HG03575 (cell line): ENCODE measurements at regions not wholly inside any gene's neighbourhood (a gene's known extent, or its start where the extent isn't known, plus 50 kb on each side); places are given as distances from the start of the nearest gene placed in this dataset.

Experiments used
- ATAC-seq: cut with Tn5 transposase; IDR thresholded peaks from one replicate; pipeline ENCODE4 v1.9.1; 2021; ENCODE audit not compliant: unreplicated experiment, insufficient number of reproducible peaks, low FRiP score; ENCODE audit errors: extremely low read depth

- no peak for ATAC-seq
Measured at GRCh38 chr4:19135895-19136633, 1114.5 kb upstream of the LCORL start.

GRCh38 chr4:19134685-19135084, 1113.1 kb upstream of the LCORL start:
- ATAC-seq = no peak

DNA sequence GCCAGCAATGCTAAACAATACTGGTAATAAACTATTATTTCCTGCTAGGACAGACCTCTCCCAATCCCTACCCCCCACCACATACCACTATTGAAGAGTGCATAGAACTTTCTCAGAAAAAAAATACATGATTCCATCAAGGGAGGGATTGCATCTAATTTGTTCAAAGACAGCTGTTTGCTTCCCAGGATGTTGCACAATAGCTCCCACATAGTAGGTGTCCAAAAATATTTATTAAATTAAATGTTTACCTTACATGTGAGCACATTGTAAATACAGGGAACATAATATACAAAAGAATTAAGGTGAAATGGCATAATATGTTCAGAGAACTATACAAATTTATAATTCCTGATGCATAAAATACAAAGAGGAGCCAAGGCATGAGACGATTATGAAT, 1111.8 kb upstream of the LCORL start:
- ATAC-seq = no peak

DNA sequence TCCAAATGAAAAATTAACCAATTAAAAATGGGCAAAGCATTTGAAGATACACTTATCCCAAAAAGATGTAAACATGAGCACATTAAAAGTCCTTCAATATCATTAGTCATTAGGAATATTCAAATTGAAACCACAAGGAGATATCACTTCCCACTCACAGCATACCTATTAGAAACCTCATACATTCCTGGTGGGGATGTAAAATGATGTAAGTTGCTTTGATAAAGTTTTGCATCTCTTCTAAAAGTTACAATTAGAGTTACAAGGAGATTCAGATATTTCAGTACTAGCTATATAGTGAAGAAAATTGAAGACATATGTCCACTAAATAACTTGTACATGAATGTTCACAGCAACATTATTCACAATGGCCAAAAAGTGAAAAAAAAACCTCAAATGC, 1109.3 kb upstream of the LCORL start:
- ATAC-seq = no peak

GRCh38 chr4:19128176-19128575, 1106.6 kb upstream of the LCORL start:
- no peak for ATAC-seq

- no peak for ATAC-seq
Measured at GRCh38 chr4:19126903-19127302, 1105.3 kb upstream of the LCORL start.

DNA sequence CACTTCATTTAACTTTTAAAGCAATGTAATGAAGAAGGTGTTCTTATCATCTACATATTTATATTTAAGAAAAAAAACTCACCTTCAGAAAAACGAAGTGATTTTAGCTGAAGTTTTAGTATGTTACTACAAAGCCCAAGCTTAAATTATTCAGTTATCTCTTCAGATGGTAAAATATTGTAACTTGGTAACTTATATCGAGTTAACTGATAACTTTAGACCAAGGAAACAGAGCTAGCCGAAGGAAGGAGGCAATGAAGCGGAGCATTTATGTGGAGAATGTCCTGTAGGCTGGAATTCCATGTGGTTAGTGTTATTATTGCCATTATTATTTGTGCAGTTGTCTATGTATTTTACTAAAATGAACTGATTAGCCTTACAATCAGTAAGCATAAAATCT, 1102.1 kb upstream of the LCORL start:
- ATAC-seq = no peak

GRCh38 chr4:19119904-19120560, 1098.5 kb upstream of the LCORL start:
- no peak for ATAC-seq

DNA sequence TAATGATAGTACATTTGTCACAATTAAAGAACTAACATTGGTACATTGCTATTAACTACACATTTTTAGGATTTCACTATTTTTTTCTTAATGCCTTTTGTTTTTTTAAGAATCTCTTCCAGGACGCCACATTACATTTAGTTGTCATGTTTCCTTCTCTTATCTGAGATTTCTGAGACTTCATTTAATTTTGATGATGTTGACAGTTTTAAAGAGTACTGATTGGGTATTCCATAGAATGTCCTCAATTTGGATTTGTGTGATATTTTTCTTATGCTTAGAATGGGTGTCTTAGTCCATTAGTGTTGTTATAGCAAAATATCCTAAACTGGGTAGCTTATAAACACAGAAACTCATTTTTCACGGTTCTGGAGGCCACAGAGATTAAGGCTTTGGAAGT, 1095.5 kb upstream of the LCORL start:
- no peak for ATAC-seq

GRCh38 chr4:19104176-19104575, 1082.6 kb upstream of the LCORL start:
- ATAC-seq = no peak

DNA sequence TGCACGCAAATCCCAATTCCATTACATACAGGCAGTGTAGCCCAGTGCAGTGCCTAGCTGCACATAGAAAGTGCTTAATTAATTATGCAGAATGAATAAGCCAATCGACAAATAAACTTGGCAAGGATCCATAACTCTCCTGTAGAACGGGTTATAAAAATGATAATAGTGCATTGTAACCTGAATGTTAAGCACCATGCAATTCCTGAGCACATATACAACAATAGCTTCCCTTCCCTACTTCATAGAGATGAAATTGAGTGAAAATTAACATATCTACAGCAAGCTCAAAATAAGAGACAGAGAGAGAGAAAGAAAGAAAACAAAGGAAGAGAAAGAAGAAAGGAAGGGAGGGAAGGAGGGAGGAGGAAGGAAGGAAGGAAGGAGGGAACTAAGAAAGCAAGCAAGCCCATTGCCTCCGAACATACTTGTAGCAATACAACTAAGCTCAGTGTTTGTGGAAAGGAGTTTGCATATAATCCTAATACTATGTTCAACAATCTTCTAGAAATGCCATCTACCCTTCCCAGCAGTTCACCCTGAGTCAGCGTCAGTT, 1074.0 kb upstream of the LCORL start:
- no peak for ATAC-seq

- no peak for ATAC-seq
Measured at GRCh38 chr4:19093951-19094350, 1072.4 kb upstream of the LCORL start.

DNA sequence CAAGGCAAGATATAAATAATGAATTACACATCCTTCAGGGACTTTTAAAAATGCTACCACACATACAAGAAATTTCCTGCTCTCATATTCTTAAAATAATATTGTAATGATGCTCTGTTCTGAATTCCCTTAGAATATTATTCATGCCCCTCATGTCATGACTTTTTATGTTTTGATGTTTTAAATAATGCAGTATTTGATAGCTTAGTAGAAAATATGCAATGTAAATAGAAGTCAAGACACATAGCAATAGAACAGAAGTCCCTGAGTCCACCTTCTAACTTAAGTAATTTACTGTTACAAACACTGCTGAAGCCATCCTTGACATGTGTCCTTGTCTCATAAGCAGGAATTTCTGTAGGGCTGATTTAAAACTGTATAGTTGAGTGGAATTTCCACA, 1071.2 kb upstream of the LCORL start:
- no peak for ATAC-seq

GRCh38 chr4:19074036-19074435, 1052.5 kb upstream of the LCORL start:
- no peak for ATAC-seq

DNA sequence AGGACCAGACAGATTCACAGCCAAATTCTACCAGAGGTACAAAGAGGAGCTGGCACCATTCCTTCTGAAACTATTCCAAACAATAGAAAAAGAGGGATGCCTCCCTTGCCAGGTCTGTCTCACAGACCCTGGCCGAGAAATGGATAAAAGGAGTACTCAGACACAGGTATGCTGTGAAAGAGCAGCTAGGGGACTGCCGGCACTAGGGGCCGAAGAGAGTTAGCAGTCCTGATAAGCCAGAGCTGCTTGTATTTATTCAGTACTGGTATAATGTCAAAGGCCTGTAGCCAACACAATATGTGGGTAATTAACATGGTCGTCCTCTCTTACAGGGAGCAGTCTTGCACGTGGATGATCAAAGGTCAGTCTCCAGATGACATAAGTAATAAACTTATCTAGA, 1042.1 kb upstream of the LCORL start:
- no peak for ATAC-seq

- ATAC-seq = no peak
Measured at GRCh38 chr4:19054916-19055315, 1033.4 kb upstream of the LCORL start.

DNA sequence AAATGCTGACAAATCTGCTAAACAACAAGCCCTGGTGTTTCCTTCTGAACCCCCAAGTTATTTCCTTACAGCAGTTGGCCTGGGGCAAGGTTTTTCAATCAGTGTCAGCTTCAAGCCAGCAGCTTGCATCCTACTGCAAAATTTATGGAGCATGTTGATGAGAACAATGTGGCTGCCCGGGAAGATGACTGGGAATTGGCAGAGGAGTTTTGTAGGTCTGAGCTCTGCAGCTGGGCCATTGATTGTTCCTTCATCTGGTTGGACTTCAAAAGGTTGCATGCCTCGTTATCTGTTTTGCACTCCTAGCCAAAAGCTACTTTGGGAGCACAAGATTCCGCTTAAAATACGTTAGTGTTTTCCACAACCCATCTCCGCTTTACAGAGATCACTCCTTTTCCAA, 1030.3 kb upstream of the LCORL start:
- no peak for ATAC-seq

DNA sequence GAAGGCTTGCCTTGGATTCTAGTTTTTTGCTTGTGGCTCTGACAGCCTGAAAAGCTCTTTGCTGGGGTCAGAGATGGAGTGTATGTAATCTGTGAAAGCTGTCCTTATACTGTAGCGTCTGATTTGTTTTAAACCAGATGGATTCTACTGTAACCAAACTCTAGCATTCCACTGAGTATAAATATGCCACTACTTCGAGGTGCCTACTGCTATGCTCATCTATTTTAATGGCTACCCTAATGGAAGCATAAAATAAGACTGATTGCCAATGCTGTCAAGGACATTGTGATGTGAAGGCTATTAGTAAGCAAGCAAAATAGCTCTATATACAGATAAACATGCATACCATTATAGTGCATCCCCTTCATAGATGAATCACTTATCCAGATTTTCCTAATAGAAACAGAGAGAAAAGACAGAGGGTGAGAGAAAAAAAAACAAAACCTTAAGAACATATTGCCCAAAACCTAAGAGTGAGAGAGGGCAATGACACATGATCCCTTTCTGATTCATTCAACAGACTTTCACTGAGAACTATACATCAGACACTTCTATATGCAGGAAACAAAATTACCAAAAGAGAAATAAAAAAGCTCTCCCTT, 1025.8 kb upstream of the LCORL start:
- ATAC-seq = no peak

- no peak for ATAC-seq
Measured at GRCh38 chr4:19039816-19040215, 1018.3 kb upstream of the LCORL start.

GRCh38 chr4:19038231-19038630, 1016.7 kb upstream of the LCORL start:
- ATAC-seq = no peak
